BE2C (cell line): ENCODE measurements at regions not wholly inside any gene's neighbourhood (a gene's known extent, or its start where the extent isn't known, plus 50 kb on each side); places are given as distances from the start of the nearest gene placed in this dataset.

ENCODE experiments used
- DNase-seq: peaks from one replicate; pipeline ENCODE4 v3.0.0-alpha.2; 2020
- H3K27me3 ChIP-seq: fragments of 250-450 bp; sonication (Bioruptor Pico); 2 replicates; pipeline ENCODE4 v1.5.1; 2020; ENCODE audit warnings: mild to moderate bottlenecking
- H3K36me3 ChIP-seq: fragments of 250-450 bp; sonication (Bioruptor Pico); 2 replicates; pipeline ENCODE4 v1.5.1; 2020; ENCODE audit warnings: mild to moderate bottlenecking
- H3K4me1 ChIP-seq: fragments of 250-450 bp; sonication (Bioruptor Pico); 2 replicates; pipeline ENCODE4 v1.5.1; 2020
- H3K4me3 ChIP-seq: 2 replicates; pipeline ENCODE4 v1.5.1; 2011; ENCODE audit warnings: low read depth, low read length
- H3K9me3 ChIP-seq: fragments of 250-450 bp; sonication (Bioruptor Pico); 2 replicates; pipeline ENCODE4 v1.5.1; 2020
- CTCF ChIP-seq: IDR thresholded peaks from 2 replicates; pipeline ENCODE4 v1.5.1; 2012; ENCODE audit warnings: mild to moderate bottlenecking, low read depth, low read length

GRCh38 chr2:41879235-41879916, 168.4 kb upstream of the PKDCC start:
- Histone ChIP-seq H3K4me3 (no peak overlapping the region), H3K4me1 (peaks cover 10% of the 10 kb centered on the region), H3K36me3 (no peaks in the 10 kb centered on the region), H3K9me3 (no peaks in the 10 kb centered on the region), H3K27me3 (no peaks in the 10 kb centered on the region)
- DNase-seq: peak; percentile 40
- TF ChIP-seq CTCF: no peak

GRCh38 chr2:41880561-41881243, 167.1 kb upstream of the PKDCC start:
- no peak for DNase-seq
- Histone ChIP-seq H3K36me3 (no peaks in the 10 kb centered on the region), H3K27me3 (no peaks in the 10 kb centered on the region), H3K4me1 (peaks cover 17% of the 10 kb centered on the region), H3K4me3 (no peak overlapping the region), H3K9me3 (no peaks in the 10 kb centered on the region)
- TF ChIP-seq CTCF: no peak

- Histone ChIP-seq H3K4me1 (peaks cover 20% of the 10 kb centered on the region), H3K4me3 (no peak overlapping the region), H3K27me3 (no peaks in the 10 kb centered on the region), H3K9me3 (no peaks in the 10 kb centered on the region), H3K36me3 (no peaks in the 10 kb centered on the region)
- TF ChIP-seq CTCF: no peak
- DNase-seq: no peak
These were observed 166.6 kb upstream of the PKDCC start for GRCh38 chr2:41881249-41881648.

GRCh38 chr2:41884718-41885117, 163.1 kb upstream of the PKDCC start:
- no peak for TF ChIP-seq CTCF
- Histone ChIP-seq H3K4me3 (no peak overlapping the region), H3K9me3 (no peaks in the 10 kb centered on the region), H3K27me3 (no peaks in the 10 kb centered on the region), H3K4me1 (peaks cover 24% of the 10 kb centered on the region), H3K36me3 (no peaks in the 10 kb centered on the region)
- DNase-seq: no peak

GRCh38 chr2:41886145-41886664, 161.6 kb upstream of the PKDCC start:
- Histone ChIP-seq H3K4me1 (peaks cover 21% of the 10 kb centered on the region), H3K36me3 (no peaks in the 10 kb centered on the region), H3K9me3 (no peaks in the 10 kb centered on the region), H3K4me3 (peak overlapping the region; percentile 6; the same call in 1 of the 2 replicates), H3K27me3 (no peaks in the 10 kb centered on the region)
- peak; percentile 19 for DNase-seq
- TF ChIP-seq CTCF: no peak

- no peaks in the 10 kb centered on the region for H3K27me3 ChIP-seq
- no peaks in the 10 kb centered on the region for H3K9me3 ChIP-seq
- TF ChIP-seq CTCF: no peak
- H3K4me3 ChIP-seq: no peak overlapping the region; the same call in 1 of the 2 replicates
- H3K36me3 ChIP-seq: no peaks in the 10 kb centered on the region
- H3K4me1 ChIP-seq: peaks cover 21% of the 10 kb centered on the region
- DNase-seq: no peak
These were observed 161.1 kb upstream of the PKDCC start for GRCh38 chr2:41886757-41887156.
